Peyer's patch (tissue), 4 donors: ENCODE measurements at regions not wholly inside any gene's neighbourhood (a gene's known extent, or its start where the extent isn't known, plus 50 kb on each side); places are given as distances from the start of the nearest gene placed in this dataset.

Experiments used
- CTCF ChIP-seq, 6 experiments: fragments of 450-650 bp in 4 of 6; fragments of 200-600 bp in 2 of 6; sonication (generic) in 1 of 6; IDR thresholded peaks; one replicate each; pipeline ENCODE4 v1.5.1; 2017 to 2019; ENCODE audit warnings: antibody characterized with exemption in 6 of 6, mild to moderate bottlenecking in 3 of 6, moderate library complexity in 1 of 6
- POLR2A ChIP-seq, 2 donors: fragments of 450-650 bp; IDR thresholded peaks; one replicate each; pipeline ENCODE4 v1.5.1; 2017; ENCODE audit warnings: antibody characterized with exemption in 2 of 2, mild to moderate bottlenecking in 2 of 2, moderate library complexity in 2 of 2

- TF ChIP-seq CTCF (IDR thresholded peaks at IDR 0.05) (no peak), POLR2A (IDR thresholded peaks at IDR 0.05) (no peak)
Measured at GRCh38 chr15:25990220-25990619, 127.1 kb upstream of the ATP10A start.
